Pulmonary artery endothelial cell (primary cell): ENCODE measurements at regions not wholly inside any gene's neighbourhood (a gene's known extent, or its start where the extent isn't known, plus 50 kb on each side); places are given as distances from the start of the nearest gene placed in this dataset.
"Not testable (repeated sequence)": the region's sequence is repeated elsewhere in the genome, so short reads cannot be mapped to it uniquely, and the experiment has no call there.

Experiments used
- DNase-seq: peaks from one replicate; pipeline ENCODE4 v3.0.0-alpha.2; 2011; ENCODE audit warnings: low read depth, low spot score

DNA sequence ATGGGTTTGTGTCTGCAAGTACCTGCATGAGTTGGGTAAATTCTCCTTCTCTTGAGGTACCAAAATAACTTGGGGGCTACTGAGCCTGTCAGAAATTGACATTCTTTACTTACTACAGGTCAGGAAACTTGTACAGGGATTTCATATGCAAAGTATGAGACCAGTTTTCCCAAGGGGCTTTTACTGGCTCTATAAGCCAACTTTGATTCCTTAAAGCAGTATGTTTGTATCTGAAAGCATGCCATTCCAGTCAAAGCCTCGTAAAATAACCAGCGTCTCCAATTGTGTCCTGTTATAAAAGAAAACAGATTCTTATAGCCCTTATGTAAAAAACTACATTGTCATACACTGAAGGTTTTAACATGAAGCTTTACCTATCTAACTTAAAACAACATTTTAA is 90.2 kb downstream of the ZNF467 start:
- no peak for DNase-seq

DNA sequence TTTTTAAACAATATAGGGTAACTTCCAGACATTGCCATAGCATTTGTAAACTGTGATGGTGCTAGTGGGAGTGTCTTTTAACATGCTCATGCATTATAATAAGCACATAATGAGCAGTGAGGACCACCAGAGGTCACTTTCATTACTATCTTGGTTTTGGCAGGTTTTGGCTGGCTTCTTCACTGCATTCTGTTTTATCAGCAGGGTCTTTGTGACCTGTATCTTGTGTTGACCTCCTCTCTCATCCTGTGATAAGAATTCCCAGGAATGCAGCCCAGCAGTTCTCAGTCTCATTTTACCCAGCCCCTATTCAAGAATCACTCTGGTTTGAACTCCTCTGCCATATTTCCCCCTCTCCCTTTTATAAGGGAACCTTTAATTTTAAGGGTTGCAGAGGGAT is 91.3 kb downstream of the ZNF467 start:
- DNase-seq: no peak

- no peak for DNase-seq
Observed at GRCh38 chr7:149681274-149681673, 92.1 kb downstream of the ZNF467 start.

DNA sequence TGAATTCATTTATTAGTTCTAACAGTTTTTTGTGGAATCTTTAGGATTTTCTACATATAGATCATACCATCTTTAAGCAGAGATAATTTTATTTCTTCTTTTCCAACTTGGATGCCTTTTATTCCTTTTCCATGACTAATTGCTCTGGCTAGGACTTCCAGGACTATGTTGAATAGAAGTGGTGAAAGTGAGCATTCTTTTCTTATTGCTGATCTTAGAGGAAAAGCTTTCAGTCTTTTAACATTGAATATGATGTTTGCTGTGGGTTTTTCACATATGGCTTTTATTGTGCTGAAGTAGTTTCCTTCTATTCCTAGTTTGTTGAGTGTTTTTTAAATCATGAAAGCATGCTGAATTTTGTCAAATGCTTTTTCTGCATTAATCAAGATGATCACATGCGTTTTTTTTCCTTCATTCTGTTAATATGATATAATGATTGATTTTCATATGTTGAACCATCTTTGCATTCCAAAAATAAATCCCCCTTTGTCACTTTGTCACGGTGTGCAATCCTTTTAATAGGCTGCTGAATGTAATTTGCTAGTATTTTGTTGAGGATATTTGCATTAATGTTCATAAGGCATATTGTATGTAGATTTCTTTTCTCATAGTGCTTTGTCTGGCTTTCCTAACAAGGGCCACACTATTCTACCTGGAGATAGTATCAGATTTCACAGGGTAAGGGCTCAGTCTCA is 92.9 kb downstream of the ZNF467 start:
- no peak for DNase-seq

GRCh38 chr7:149674728-149675385 is 98.5 kb downstream of the ZNF467 start:
- DNase-seq: not testable (repeated sequence)

DNA sequence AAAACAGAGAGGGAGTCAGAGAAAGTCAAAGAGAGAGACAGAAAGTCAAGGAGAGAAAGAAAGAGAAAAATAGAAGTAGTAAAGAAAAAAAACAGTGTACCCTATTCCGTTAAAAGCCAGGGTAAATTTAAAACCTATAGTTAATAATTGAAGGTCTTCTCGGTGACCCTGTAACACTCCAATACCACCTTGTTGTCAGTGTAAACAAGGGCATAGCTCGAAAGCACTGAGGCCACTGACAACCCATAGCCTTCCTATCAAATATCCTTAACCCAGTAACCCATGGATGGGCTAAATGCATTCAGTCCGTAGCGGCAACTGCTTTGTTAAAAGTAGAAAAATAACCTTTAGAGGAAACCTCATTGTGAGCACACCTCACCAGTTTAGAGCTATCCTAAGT is 100.4 kb downstream of the ZNF467 start:
- DNase-seq: no peak

- DNase-seq: no peak
Observed at GRCh38 chr7:149670288-149670687, 103.1 kb downstream of the ZNF467 start.

- DNase-seq: no peak
Observed at GRCh38 chr7:149669121-149669818, 104.1 kb downstream of the ZNF467 start.

GRCh38 chr7:149666360-149666945 is 106.9 kb downstream of the ZNF467 start:
- no peak for DNase-seq

- DNase-seq: not testable (repeated sequence)
Observed at GRCh38 chr7:149665618-149666017, 107.8 kb downstream of the ZNF467 start.

- no peak for DNase-seq
Observed at GRCh38 chr7:149664666-149665065, 108.7 kb downstream of the ZNF467 start.

GRCh38 chr7:149664176-149664575 is 109.2 kb downstream of the ZNF467 start:
- DNase-seq: no peak

DNA sequence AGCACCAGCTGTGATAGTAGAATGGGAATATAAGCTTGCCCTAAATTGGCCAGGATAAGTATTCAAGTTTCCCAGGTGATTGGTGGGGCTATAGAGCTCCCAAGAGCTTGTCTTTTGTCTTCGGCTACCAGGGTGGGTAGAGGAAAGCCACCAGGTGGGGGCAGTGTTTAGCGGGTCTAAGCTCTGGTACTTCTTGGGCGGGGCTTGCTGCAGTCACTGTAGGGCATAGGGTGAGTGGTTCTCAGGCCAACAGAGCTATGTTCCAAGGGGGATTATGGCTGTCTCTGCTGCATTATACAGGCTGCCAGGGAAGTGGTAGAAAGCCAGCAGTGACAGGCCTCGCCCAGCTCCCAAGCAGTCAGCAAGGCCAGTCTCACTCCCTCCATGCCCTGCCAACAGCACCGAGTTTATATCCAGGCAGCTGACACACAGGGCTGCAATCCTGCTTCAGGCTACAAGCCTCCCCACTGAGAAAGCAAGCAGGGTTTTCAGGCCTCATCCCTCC is 110.7 kb downstream of the ZNF467 start:
- peak; percentile 17 for DNase-seq

DNA sequence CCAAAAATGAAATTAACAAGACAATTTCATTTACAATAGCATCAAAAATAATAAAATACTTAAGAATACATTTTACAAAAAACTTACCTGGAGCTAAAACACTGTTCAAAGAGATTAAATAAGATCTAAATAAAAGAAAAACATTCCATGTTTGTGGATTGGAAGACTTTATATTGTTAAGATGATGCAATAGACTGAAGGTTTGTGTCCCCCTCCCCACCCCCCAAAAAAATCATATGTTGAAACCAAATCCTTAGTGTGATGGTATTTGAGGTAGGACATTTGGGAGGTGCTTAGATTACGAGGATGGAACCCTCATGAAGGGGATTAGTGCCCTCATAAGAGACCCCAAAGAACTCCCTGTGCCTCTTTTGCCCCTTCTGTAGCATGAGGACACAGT is 117.6 kb downstream of the ZNF467 start:
- DNase-seq: no peak

GRCh38 chr7:149654588-149654987 is 118.8 kb downstream of the ZNF467 start:
- DNase-seq: no peak

DNA sequence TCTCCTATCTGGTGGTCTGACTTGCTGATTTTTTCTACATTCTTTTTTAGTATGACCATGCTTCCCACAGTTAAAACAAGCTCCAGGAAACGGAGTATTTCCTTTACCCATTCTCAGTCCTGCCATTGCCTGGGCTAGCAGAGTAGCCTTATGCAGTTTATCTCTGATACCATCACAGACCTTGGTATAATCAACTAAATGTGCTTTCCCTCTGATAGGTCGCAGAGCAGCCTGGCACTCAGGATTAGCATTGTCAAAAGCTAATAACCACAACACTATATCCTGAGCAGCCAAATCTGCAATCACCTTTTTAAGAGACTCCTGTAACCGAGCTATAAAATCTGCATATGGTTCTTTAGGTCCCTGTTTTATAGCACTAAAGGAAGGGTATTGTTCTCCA is 123.2 kb downstream of the ZNF467 start:
- DNase-seq: not testable (repeated sequence)

GRCh38 chr7:149644754-149645153 is 128.6 kb downstream of the ZNF467 start:
- DNase-seq: no peak

DNA sequence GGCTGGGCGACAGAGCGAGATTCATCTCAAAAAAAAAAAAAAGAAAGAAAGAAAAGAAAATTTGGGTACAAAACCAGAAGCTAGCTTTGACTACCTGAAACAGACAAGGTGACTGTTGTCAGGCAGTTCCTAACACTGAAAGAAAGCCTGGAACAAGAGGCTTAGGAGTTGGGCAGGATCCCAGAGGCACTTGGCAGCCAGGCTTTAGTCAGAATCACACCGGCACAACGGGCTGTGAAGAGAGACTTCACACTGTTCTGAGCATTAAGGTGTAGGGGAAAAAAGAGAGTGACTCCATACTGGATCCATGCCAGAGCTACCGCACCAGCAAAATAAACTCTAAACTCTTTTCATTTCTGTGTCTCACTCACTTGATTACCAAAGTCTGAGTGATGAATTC is 130.8 kb downstream of the ZNF467 start:
- no peak for DNase-seq

- no peak for DNase-seq
Observed at GRCh38 chr7:149638566-149639320, 134.6 kb downstream of the ZNF467 start.

DNA sequence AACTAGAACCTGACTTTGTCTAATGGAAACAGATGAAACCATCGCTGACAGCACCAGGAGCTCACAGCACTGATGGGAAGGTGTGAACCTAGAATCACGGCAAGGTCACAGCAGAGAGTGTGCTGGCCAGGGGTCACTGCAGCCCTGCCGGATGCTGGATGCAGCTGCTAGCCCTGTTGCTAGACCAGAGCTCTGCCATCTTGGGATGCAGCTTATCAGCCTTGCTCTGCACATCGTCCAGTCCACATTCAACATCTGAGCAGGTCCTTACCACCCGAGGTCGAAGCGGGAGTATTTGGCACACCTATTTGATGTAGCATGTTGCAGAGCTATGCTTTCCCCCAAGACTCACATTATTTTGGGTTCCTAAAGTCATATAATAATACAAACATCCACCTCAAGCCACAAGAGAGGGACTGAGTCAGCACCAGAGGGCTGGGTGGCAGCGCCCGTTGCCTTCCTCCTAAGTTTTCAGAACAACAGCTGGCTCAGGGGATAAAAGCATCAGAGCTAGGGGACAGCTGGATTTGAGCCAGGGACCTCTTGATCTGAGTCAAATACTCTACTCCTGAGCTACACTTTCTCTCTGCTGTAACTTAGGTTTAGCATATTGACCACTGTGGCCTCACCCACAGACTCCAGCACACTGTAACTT is 135.3 kb downstream of the ZNF467 start:
- DNase-seq: no peak
